ENCODE measurements at regions not wholly inside any gene's neighbourhood (a gene's known extent, or its start where the extent isn't known, plus 50 kb on each side); places are given as distances from the start of the nearest gene placed in this dataset.
"Not testable (repeated sequence)": the region's sequence is repeated elsewhere in the genome, so short reads cannot be mapped to it uniquely, and the experiment has no call there.

DNA sequence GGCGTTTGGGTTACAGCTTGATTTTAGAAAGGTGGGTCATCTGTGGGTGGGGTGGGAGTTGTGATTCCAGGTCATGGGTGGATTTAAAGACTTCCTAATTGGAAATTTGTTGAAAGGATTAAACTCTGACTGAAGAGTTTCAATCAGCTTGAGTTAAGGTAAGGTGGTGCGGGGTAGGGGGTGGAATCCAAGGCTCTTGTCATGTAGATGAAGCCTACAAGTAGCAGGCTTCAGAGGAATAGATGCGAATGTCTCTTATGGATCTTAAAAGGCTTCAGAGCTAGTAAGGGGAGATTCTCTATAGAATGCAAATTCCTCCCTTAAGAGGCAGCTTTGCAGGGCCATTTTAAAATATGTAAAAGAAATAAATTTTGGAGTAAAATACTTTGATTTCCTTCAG is 645.3 kb downstream of the FRK start:
- ChIA-PET CTCF (no interaction called here), POLR2A (no interaction called here)
- intact Hi-C loops (cut with micrococcal nuclease; ENCODE audit: unreplicated experiment), result no loop called here
- H3K36me3 ChIP-seq (ENCODE audit: control insufficient read depth, insufficient read depth, low read length), result no peaks in the 10 kb centered on the region
- H3K9me3 ChIP-seq (ENCODE audit: control insufficient read depth, insufficient read depth, low read depth, low read length), result peaks cover 5% of the 10 kb centered on the region; the same call in 1 of the 2 replicates
- TF ChIP-seq POLR2AphosphoS5 (IDR thresholded peaks at IDR 0.05; ENCODE audit: low read depth, low read length), result no peak
- TF ChIP-seq SIN3A (IDR thresholded peaks at IDR 0.05; ENCODE audit: borderline replicate concordance, insufficient read depth, low read depth, low read length), result no peak
- no peak for TF ChIP-seq TCF7L2 (IDR thresholded peaks at IDR 0.05; ENCODE audit: low read depth, low read length)
- TF ChIP-seq, protein P1, sequence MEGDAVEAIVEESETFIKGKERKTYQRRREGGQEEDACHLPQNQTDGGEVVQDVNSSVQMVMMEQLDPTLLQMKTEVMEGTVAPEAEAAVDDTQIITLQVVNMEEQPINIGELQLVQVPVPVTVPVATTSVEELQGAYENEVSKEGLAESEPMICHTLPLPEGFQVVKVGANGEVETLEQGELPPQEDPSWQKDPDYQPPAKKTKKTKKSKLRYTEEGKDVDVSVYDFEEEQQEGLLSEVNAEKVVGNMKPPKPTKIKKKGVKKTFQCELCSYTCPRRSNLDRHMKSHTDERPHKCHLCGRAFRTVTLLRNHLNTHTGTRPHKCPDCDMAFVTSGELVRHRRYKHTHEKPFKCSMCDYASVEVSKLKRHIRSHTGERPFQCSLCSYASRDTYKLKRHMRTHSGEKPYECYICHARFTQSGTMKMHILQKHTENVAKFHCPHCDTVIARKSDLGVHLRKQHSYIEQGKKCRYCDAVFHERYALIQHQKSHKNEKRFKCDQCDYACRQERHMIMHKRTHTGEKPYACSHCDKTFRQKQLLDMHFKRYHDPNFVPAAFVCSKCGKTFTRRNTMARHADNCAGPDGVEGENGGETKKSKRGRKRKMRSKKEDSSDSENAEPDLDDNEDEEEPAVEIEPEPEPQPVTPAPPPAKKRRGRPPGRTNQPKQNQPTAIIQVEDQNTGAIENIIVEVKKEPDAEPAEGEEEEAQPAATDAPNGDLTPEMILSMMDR (IDR thresholded peaks at IDR 0.05), result no peak
- TF ChIP-seq, protein P2, sequence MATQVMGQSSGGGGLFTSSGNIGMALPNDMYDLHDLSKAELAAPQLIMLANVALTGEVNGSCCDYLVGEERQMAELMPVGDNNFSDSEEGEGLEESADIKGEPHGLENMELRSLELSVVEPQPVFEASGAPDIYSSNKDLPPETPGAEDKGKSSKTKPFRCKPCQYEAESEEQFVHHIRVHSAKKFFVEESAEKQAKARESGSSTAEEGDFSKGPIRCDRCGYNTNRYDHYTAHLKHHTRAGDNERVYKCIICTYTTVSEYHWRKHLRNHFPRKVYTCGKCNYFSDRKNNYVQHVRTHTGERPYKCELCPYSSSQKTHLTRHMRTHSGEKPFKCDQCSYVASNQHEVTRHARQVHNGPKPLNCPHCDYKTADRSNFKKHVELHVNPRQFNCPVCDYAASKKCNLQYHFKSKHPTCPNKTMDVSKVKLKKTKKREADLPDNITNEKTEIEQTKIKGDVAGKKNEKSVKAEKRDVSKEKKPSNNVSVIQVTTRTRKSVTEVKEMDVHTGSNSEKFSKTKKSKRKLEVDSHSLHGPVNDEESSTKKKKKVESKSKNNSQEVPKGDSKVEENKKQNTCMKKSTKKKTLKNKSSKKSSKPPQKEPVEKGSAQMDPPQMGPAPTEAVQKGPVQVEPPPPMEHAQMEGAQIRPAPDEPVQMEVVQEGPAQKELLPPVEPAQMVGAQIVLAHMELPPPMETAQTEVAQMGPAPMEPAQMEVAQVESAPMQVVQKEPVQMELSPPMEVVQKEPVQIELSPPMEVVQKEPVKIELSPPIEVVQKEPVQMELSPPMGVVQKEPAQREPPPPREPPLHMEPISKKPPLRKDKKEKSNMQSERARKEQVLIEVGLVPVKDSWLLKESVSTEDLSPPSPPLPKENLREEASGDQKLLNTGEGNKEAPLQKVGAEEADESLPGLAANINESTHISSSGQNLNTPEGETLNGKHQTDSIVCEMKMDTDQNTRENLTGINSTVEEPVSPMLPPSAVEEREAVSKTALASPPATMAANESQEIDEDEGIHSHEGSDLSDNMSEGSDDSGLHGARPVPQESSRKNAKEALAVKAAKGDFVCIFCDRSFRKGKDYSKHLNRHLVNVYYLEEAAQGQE (IDR thresholded peaks at IDR 0.05; ENCODE audit: insufficient read depth in 1 of 2, low read depth in 2 of 2, low read length in 1 of 2), result no peak
- in situ Hi-C loops (cut with HindIII; ENCODE audit: low pct_unique_long_range_greater_than_20kb, low sequenced_read_pairs), result no loop called here
- H3K27me3 ChIP-seq (ENCODE audit: control insufficient read depth, insufficient read depth, low read length), result no peaks in the 10 kb centered on the region
- no peak for DNase-seq (ENCODE audit: low read depth, low spot score)
- no TSS peak for BruUV-seq (replicated peaks)
- H3K27ac ChIP-seq (ENCODE audit: low read length), result no peak overlapping the region
- no peak overlapping the region for H3K4me3 ChIP-seq (ENCODE audit: low read depth in 2 of 2, low read length in 2 of 2)
- no peak for ATAC-seq
- no peaks in the 10 kb centered on the region for H3K4me1 ChIP-seq (ENCODE audit: control insufficient read depth, insufficient read depth, low read length)

DNA sequence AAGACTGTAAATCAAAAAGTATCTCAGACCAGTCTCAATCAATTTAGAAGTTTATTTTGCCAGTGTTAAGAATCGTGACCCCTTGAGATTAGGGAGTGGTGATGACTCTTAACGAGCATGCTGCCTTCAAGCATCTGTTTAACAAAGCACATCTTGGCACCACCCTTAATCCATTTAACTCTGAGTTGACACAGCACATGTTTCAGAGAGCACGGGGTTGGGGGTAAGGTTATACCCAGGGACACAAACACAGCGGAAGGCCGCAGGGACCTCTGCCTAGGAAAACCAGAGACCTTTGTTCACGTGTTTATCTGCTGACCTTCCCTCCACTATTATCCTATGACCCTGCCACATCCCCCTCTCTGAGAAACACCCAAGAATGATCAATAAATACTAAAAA is 645.8 kb downstream of the FRK start:
- H3K27ac ChIP-seq (ENCODE audit: low read length); ATAC-seq; in situ Hi-C loops (cut with HindIII; ENCODE audit: low pct_unique_long_range_greater_than_20kb, low sequenced_read_pairs); H3K9me3 ChIP-seq (ENCODE audit: control insufficient read depth, insufficient read depth, low read depth, low read length); intact Hi-C loops (cut with micrococcal nuclease; ENCODE audit: unreplicated experiment); CTCF ChIA-PET; DNase-seq (ENCODE audit: low read depth, low spot score); H3K36me3 ChIP-seq (ENCODE audit: control insufficient read depth, insufficient read depth, low read length); H3K4me3 ChIP-seq (ENCODE audit: low read depth in 2 of 2, low read length in 2 of 2); H3K27me3 ChIP-seq (ENCODE audit: control insufficient read depth, insufficient read depth, low read length); POLR2A ChIA-PET; H3K4me1 ChIP-seq (ENCODE audit: control insufficient read depth, insufficient read depth, low read length); BruUV-seq (replicated peaks): not testable (repeated sequence)

DNA sequence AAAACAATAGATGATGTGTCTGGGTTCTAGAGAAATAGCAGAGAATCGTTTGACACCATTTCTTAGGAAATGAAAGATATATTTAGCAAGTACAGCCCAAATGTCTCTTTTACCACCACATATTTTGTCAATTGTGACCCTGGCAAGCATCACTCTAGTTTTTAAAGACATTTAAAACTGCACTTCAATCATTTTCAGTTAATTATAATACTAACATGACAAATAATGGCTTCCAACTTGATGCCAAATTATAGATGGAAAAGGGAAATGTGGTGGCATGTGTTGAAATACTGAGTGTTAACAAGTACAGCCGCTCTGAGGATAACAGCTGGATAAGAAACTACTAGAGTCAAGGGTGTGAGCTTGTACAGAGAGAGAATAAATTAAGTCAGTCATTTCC is 648.9 kb downstream of the FRK start:
- Histone ChIP-seq H3K27me3 (ENCODE audit: control insufficient read depth, insufficient read depth, low read length) (no peaks in the 10 kb centered on the region), H3K9me3 (ENCODE audit: control insufficient read depth, insufficient read depth, low read depth, low read length) (peaks cover 5% of the 10 kb centered on the region; the same call in 1 of the 2 replicates), H3K4me3 (ENCODE audit: low read depth in 2 of 2, low read length in 2 of 2) (no peak overlapping the region), H3K4me1 (ENCODE audit: control insufficient read depth, insufficient read depth, low read length) (no peaks in the 10 kb centered on the region), H3K36me3 (ENCODE audit: control insufficient read depth, insufficient read depth, low read length) (no peaks in the 10 kb centered on the region), H3K27ac (ENCODE audit: low read length) (no peak overlapping the region)
- no peak for DNase-seq (ENCODE audit: low read depth, low spot score)
- in situ Hi-C loops (cut with HindIII; ENCODE audit: low pct_unique_long_range_greater_than_20kb, low sequenced_read_pairs) (no loop called here), intact Hi-C loops (cut with micrococcal nuclease; ENCODE audit: unreplicated experiment) (no loop called here)
- BruUV-seq (replicated peaks), result no TSS peak
- ChIA-PET POLR2A (no interaction called here), CTCF (no interaction called here)
- ATAC-seq, result no peak
- TF ChIP-seq, protein P1 (IDR thresholded peaks at IDR 0.05), result no peak
- TF ChIP-seq TCF7L2 (IDR thresholded peaks at IDR 0.05; ENCODE audit: low read depth, low read length), result no peak
- no peak for TF ChIP-seq SIN3A (IDR thresholded peaks at IDR 0.05; ENCODE audit: borderline replicate concordance, insufficient read depth, low read depth, low read length)
- TF ChIP-seq, protein P2 (IDR thresholded peaks at IDR 0.05; ENCODE audit: insufficient read depth in 1 of 2, low read depth in 2 of 2, low read length in 1 of 2), result no peak
- no peak for TF ChIP-seq POLR2AphosphoS5 (IDR thresholded peaks at IDR 0.05; ENCODE audit: low read depth, low read length)
